HepG2 (cell line): ENCODE measurements at regions not wholly inside any gene's neighbourhood (a gene's known extent, or its start where the extent isn't known, plus 50 kb on each side); places are given as distances from the start of the nearest gene placed in this dataset.

Experiments
- ATAC-seq: fragments of 200-7000 bp; cut with Tn5 transposase; 3 replicates; pipeline ENCODE4 v1.9.1; 2020; ENCODE audit warnings: mild to moderate bottlenecking, moderate library complexity
- BruUV-seq: library from RNA; stranded (reverse); fragments of 400-500 nt; replicated peaks from 2 replicates; lab custom pipeline; 2021; lab: Mats Ljungman, UMichigan
- CTCF ChIA-PET: fragments of 300-600 bp; formaldehyde crosslinking; extraction: SDS; loops from one replicate; lab custom pipeline; 2021; ENCODE audit warnings: low total read pairs, inconsistent platforms, low intra/inter-chr PET ratio; lab: Yijun Ruan, JAX
- POLR2A ChIA-PET: fragments of 350-600 bp; sonication (Branson Sonifier 250); formaldehyde crosslinking; loops from one replicate; lab custom pipeline; 2020; ENCODE audit warnings: antibody characterized with exemption, inconsistent platforms; lab: Yijun Ruan, JAX
- DNase-seq: peaks from one replicate; pipeline ENCODE4 v3.0.0-alpha.2; 2015; ENCODE audit warnings: low spot score
- FAIRE-seq: peaks from 3 replicates; lab custom pipeline; 2011; peaks lifted over from hg19 to GRCh38; lab: Jason Lieb, UNC
- H2AFZ ChIP-seq: one replicate; pipeline ENCODE4 v1.6.1; 2011; ENCODE audit warnings: low read length, inconsistent platforms
- H3K27ac ChIP-seq: fragments of 300-600 bp; 3 replicates; pipeline ENCODE4 v1.8.0; 2011; ENCODE audit warnings: mixed run types, mild to moderate bottlenecking, mixed read lengths, low read length, inconsistent platforms; ENCODE audit not compliant: insufficient read depth; ENCODE audit errors: extremely low read length
- H3K27me3 ChIP-seq, 2 experiments: fragments of 200-600 bp in 1 of 2; 2 replicates in 1 of 2; 3 replicates in 1 of 2; pipeline versions ENCODE4 v1.6.0 to v1.8.0; 2011; ENCODE audit warnings: low read length in 2 of 2, mild to moderate bottlenecking in 2 of 2, moderate library complexity in 2 of 2, inconsistent platforms in 1 of 2; ENCODE audit not compliant: insufficient read depth in 2 of 2, control insufficient read depth in 1 of 2
- H3K36me3 ChIP-seq, 2 experiments: fragments of 200-600 bp in 1 of 2; replicated peaks in 1 of 2; 2 replicates in 1 of 2; 3 replicates in 1 of 2; pipeline versions ENCODE4 v1.5.1 to v1.8.0; 2011; ENCODE audit warnings: low read length in 2 of 2, inconsistent platforms in 1 of 2; ENCODE audit not compliant: insufficient read depth in 2 of 2, control insufficient read depth in 1 of 2
- H3K4me1 ChIP-seq: 2 replicates; pipeline ENCODE4 v1.5.1; 2012; ENCODE audit warnings: low read length, inconsistent platforms; ENCODE audit not compliant: insufficient read depth
- H3K4me2 ChIP-seq: 2 replicates; pipeline ENCODE4 v1.6.0; 2011; ENCODE audit warnings: low read depth, low read length, inconsistent platforms
- H3K4me3 ChIP-seq, 3 experiments: fragments of 200-600 bp in 1 of 3; sonication (generic), shearing (Covaris generic) in 1 of 3; replicated peaks in 1 of 3; 2 replicates each; pipeline ENCODE4 v1.5.1; 2011 to 2016; ENCODE audit warnings: low read length in 3 of 3, inconsistent platforms in 2 of 3, low read depth in 2 of 3, mild to moderate bottlenecking in 2 of 3, control low read depth in 1 of 3, mixed read lengths in 1 of 3; ENCODE audit not compliant: insufficient read depth in 1 of 3
- H3K79me2 ChIP-seq: one replicate; pipeline ENCODE4 v1.6.1; 2011; ENCODE audit warnings: low read length, inconsistent platforms; ENCODE audit not compliant: insufficient read depth
- H3K9ac ChIP-seq: 2 replicates; pipeline ENCODE4 v1.6.0; 2011; ENCODE audit warnings: mild to moderate bottlenecking, low read depth, low read length, inconsistent platforms; ENCODE audit not compliant: insufficient read depth
- H3K9me3 ChIP-seq: 2 replicates; pipeline ENCODE4 v1.5.1; 2012; ENCODE audit warnings: mild to moderate bottlenecking, low read length
- H4K20me1 ChIP-seq: 2 replicates; pipeline ENCODE4 v1.6.0; 2011; ENCODE audit warnings: inconsistent platforms, mild to moderate bottlenecking, low read length, moderate library complexity; ENCODE audit not compliant: insufficient read depth
- BCL6 ChIP-seq: IDR thresholded peaks from 2 replicates; pipeline ENCODE4 v1.6.1; 2016; ENCODE audit warnings: missing genetic modification reagents, missing compliant biosample characterization
- GRHL1 ChIP-seq: sonication (generic); formaldehyde crosslinking; conservative IDR thresholded peaks from 2 replicates; pipeline ENCODE4 v1.8.0; 2022; ENCODE audit warnings: missing genetic modification reagents
- JDP2 ChIP-seq: sonication (generic); formaldehyde crosslinking; IDR thresholded peaks from 2 replicates; pipeline ENCODE4 v1.8.1; 2022; ENCODE audit warnings: missing genetic modification reagents, borderline replicate concordance
- NFE2L1 ChIP-seq: sonication (generic); formaldehyde crosslinking; IDR thresholded peaks from 2 replicates; pipeline ENCODE4 v1.4.0; 2020; ENCODE audit warnings: missing genetic modification reagents, mild to moderate bottlenecking, borderline replicate concordance
- ZNF24 ChIP-seq: fragments of 450-650 bp; IDR thresholded peaks from 2 replicates; pipeline ENCODE4 v1.6.1; 2017; ENCODE audit warnings: antibody characterized with exemption, mild to moderate bottlenecking
- ZNF274 ChIP-seq: sonication (generic); formaldehyde crosslinking; IDR thresholded peaks from 2 replicates; pipeline ENCODE4 v1.5.1; 2020; ENCODE audit warnings: mild to moderate bottlenecking, missing genetic modification reagents
- ZNF362 ChIP-seq: sonication (generic); formaldehyde crosslinking; IDR thresholded peaks from 2 replicates; pipeline ENCODE4 v1.4.0; 2020; ENCODE audit warnings: missing genetic modification reagents, mild to moderate bottlenecking, borderline replicate concordance
- whole genome bisulfite sequencing: methylation state at CpG from one replicate; pipeline ENCODE4 v1.1.6; 2017; ENCODE audit warnings: low lambda C conversion rate; 5-methylcytosine and 5-hydroxymethylcytosine counted together
- in situ Hi-C: cut with HindIII; loops from 2 replicates; pipeline ENCODE4 v1.10.0; 2017; ENCODE audit warnings: low pct_unique_long_range_greater_than_20kb; ENCODE audit not compliant: extremely low pct_ligation_motif_present
- intact Hi-C: fragments of 100-400 bp; cut with micrococcal nuclease; formaldehyde crosslinking; loops from one replicate; pipeline ENCODE4 v1.10.0; 2022; ENCODE audit not compliant: unreplicated experiment
- TF ChIP-seq, protein P1 (sequence below): sonication (generic); formaldehyde crosslinking; IDR thresholded peaks from 2 replicates; pipeline ENCODE4 v1.9.0; 2022; ENCODE audit warnings: missing genetic modification reagents, mild to moderate bottlenecking, borderline replicate concordance
- TF ChIP-seq, protein P2 (sequence below): sonication (generic); formaldehyde crosslinking; IDR thresholded peaks from 2 replicates; pipeline ENCODE4 v1.5.0; 2020; ENCODE audit warnings: mild to moderate bottlenecking, missing genetic modification reagents, borderline replicate concordance

DNA sequence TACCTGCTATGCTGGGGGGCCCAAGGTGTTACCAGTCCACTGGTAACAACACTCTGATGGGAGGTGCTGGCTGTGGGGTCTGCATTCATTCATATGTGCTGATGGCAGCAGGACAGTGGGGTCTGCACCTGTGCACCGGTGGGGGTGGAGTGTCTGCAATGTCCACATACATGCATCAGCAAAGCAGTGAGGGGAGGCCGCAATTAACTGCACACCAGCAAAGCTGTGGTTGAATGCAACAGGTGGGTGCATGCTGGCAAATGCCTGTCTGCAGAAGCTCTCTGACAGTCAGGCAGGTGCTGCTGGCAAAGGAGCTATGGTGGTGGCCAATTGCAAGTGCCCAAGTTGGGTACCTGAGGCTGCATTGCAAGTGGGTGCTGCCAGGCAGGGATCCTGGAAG is 426.5 kb upstream of the FMR1 start (continued):
- TF ChIP-seq GRHL1 = no peak
- TF ChIP-seq ZNF24 = no peak
- TF ChIP-seq, protein P1, sequence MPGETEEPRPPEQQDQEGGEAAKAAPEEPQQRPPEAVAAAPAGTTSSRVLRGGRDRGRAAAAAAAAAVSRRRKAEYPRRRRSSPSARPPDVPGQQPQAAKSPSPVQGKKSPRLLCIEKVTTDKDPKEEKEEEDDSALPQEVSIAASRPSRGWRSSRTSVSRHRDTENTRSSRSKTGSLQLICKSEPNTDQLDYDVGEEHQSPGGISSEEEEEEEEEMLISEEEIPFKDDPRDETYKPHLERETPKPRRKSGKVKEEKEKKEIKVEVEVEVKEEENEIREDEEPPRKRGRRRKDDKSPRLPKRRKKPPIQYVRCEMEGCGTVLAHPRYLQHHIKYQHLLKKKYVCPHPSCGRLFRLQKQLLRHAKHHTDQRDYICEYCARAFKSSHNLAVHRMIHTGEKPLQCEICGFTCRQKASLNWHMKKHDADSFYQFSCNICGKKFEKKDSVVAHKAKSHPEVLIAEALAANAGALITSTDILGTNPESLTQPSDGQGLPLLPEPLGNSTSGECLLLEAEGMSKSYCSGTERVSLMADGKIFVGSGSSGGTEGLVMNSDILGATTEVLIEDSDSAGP (CRISPR knock-in tag) = no peak
- no peak for TF ChIP-seq ZNF274 (CRISPR knock-in tag)

- ChIA-PET CTCF (no interaction called here), POLR2A (no interaction called here)
- DNase-seq = no peak
- no peaks in the 10 kb centered on the region; the same call in 1 of the 2 replicates for H3K9me3 ChIP-seq
- no peak overlapping the region for H3K27ac ChIP-seq
- FAIRE-seq = no peak
- no peak overlapping the region for H3K4me3 ChIP-seq
- intact Hi-C loops (no loop called here), in situ Hi-C loops (no loop called here)
- no peaks in the 10 kb centered on the region for H3K79me2 ChIP-seq
- H3K9ac ChIP-seq = no peak overlapping the region
- no peak overlapping the region for H2AFZ ChIP-seq
- H3K36me3 ChIP-seq = no peaks in the 10 kb centered on the region
- WGBS = 0% methylated on average over 1 of the region's 1 CpG
- no peaks in the 10 kb centered on the region for H3K4me1 ChIP-seq
- H4K20me1 ChIP-seq = no peaks in the 10 kb centered on the region
- no peak for ATAC-seq
- no peak overlapping the region for H3K4me2 ChIP-seq
- H3K27me3 ChIP-seq = no peaks in the 10 kb centered on the region
- no TSS peak for BruUV-seq
- TF ChIP-seq JDP2 (CRISPR knock-in tag) (no peak), ZNF362 (CRISPR knock-in tag) (no peak), BCL6 (CRISPR knock-in tag) (no peak), NFE2L1 (CRISPR knock-in tag) (no peak)
- TF ChIP-seq, protein P2, sequence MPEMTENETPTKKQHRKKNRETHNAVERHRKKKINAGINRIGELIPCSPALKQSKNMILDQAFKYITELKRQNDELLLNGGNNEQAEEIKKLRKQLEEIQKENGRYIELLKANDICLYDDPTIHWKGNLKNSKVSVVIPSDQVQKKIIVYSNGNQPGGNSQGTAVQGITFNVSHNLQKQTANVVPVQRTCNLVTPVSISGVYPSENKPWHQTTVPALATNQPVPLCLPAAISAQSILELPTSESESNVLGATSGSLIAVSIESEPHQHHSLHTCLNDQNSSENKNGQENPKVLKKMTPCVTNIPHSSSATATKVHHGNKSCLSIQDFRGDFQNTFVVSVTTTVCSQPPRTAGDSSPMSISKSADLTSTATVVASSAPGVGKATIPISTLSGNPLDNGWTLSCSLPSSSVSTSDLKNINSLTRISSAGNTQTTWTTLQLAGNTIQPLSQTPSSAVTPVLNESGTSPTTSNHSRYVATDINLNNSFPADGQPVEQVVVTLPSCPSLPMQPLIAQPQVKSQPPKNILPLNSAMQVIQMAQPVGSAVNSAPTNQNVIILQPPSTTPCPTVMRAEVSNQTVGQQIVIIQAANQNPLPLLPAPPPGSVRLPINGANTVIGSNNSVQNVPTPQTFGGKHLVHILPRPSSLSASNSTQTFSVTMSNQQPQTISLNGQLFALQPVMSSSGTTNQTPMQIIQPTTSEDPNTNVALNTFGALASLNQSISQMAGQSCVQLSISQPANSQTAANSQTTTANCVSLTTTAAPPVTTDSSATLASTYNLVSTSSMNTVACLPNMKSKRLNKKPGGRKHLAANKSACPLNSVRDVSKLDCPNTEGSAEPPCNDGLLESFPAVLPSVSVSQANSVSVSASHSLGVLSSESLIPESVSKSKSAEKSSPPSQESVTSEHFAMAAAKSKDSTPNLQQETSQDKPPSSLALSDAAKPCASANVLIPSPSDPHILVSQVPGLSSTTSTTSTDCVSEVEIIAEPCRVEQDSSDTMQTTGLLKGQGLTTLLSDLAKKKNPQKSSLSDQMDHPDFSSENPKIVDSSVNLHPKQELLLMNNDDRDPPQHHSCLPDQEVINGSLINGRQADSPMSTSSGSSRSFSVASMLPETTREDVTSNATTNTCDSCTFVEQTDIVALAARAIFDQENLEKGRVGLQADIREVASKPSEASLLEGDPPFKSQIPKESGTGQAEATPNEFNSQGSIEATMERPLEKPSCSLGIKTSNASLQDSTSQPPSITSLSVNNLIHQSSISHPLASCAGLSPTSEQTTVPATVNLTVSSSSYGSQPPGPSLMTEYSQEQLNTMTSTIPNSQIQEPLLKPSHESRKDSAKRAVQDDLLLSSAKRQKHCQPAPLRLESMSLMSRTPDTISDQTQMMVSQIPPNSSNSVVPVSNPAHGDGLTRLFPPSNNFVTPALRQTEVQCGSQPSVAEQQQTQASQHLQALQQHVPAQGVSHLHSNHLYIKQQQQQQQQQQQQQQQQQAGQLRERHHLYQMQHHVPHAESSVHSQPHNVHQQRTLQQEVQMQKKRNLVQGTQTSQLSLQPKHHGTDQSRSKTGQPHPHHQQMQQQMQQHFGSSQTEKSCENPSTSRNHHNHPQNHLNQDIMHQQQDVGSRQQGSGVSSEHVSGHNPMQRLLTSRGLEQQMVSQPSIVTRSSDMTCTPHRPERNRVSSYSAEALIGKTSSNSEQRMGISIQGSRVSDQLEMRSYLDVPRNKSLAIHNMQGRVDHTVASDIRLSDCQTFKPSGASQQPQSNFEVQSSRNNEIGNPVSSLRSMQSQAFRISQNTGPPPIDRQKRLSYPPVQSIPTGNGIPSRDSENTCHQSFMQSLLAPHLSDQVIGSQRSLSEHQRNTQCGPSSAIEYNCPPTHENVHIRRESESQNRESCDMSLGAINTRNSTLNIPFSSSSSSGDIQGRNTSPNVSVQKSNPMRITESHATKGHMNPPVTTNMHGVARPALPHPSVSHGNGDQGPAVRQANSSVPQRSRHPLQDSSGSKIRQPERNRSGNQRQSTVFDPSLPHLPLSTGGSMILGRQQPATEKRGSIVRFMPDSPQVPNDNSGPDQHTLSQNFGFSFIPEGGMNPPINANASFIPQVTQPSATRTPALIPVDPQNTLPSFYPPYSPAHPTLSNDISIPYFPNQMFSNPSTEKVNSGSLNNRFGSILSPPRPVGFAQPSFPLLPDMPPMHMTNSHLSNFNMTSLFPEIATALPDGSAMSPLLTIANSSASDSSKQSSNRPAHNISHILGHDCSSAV = no peak
Measured at GRCh38 chrX:147494365-147494764, 417.4 kb upstream of the FMR1 start.
